H1 (cell line): ENCODE measurements at regions not wholly inside any gene's neighbourhood (a gene's known extent, or its start where the extent isn't known, plus 50 kb on each side); places are given as distances from the start of the nearest gene placed in this dataset.

Source experiments
- JUND ChIP-seq: IDR thresholded peaks from 2 replicates; pipeline ENCODE4 v1.6.1; 2011; ENCODE audit warnings: mild to moderate bottlenecking, improper control_type of control experiment, low read length
- SIN3A ChIP-seq, 2 experiments: IDR thresholded peaks in 1 of 2; conservative IDR thresholded peaks in 1 of 2; 2 replicates each; pipeline ENCODE4 v1.6.1; 2011 to 2012; ENCODE audit warnings: low read length in 2 of 2, improper control_type of control experiment in 1 of 2, low read depth in 1 of 2, mild to moderate bottlenecking in 1 of 2

GRCh38 chr10:78365694-78366093 lies 332.0 kb downstream of the RPS24 start (continued):
- no peak for TF ChIP-seq JUND
- no peak for TF ChIP-seq SIN3A (conservative IDR thresholded peaks at IDR 0.05 in 1 of 2, IDR thresholded peaks at IDR 0.05 in 1 of 2; ENCODE audit: low read depth in 1 of 2, low read length in 2 of 2)
- TF ChIP-seq, all 59 proteins: peak for 0
